Glutamatergic neuron (in vitro differentiated cells): ENCODE measurements at regions not wholly inside any gene's neighbourhood (a gene's known extent, or its start where the extent isn't known, plus 50 kb on each side); places are given as distances from the start of the nearest gene placed in this dataset.

Experiments used
- DNase-seq: peaks from one replicate; pipeline ENCODE4 v3.0.0; 2022
- H3K27ac Mint-ChIP-seq: one replicate; pipeline ENCODE4 v1.8.0; 2020; ENCODE audit warnings: mild to moderate bottlenecking, mixed read lengths, inconsistent platforms; ENCODE audit not compliant: unreplicated experiment
- H3K27me3 Mint-ChIP-seq: one replicate; pipeline ENCODE4 v1.8.0; 2020; ENCODE audit warnings: mild to moderate bottlenecking, moderate library complexity, mixed read lengths, inconsistent platforms; ENCODE audit not compliant: unreplicated experiment
- H3K36me3 Mint-ChIP-seq: one replicate; pipeline ENCODE4 v1.8.0; 2020; ENCODE audit warnings: mild to moderate bottlenecking, mixed read lengths, inconsistent platforms; ENCODE audit not compliant: unreplicated experiment
- H3K4me1 Mint-ChIP-seq: one replicate; pipeline ENCODE4 v1.8.0; 2020; ENCODE audit warnings: mild to moderate bottlenecking, low read depth, mixed read lengths, inconsistent platforms; ENCODE audit not compliant: unreplicated experiment
- H3K4me3 Mint-ChIP-seq: one replicate; pipeline ENCODE4 v1.8.0; 2020; ENCODE audit warnings: mild to moderate bottlenecking, mixed read lengths, inconsistent platforms; ENCODE audit not compliant: unreplicated experiment
- H3K9me3 Mint-ChIP-seq: one replicate; pipeline ENCODE4 v1.8.0; 2020; ENCODE audit warnings: mild to moderate bottlenecking, moderate library complexity, mixed read lengths, inconsistent platforms; ENCODE audit not compliant: unreplicated experiment
- CTCF ChIP-seq: fragments of 200-600 bp; sonication (generic); IDR thresholded peaks from one replicate; pipeline ENCODE4 v1.5.0; 2021; ENCODE audit not compliant: partially characterized antibody, unreplicated experiment

- H3K36me3 Mint-ChIP-seq, result no peaks in the 10 kb centered on the region
- peaks cover 5% of the 10 kb centered on the region for H3K27me3 Mint-ChIP-seq
- H3K9me3 Mint-ChIP-seq, result peaks cover 4% of the 10 kb centered on the region
- DNase-seq, result no peak
- H3K4me3 Mint-ChIP-seq, result no peak overlapping the region
- H3K27ac Mint-ChIP-seq, result no peak overlapping the region
- no peaks in the 10 kb centered on the region for H3K4me1 Mint-ChIP-seq
- no peak for TF ChIP-seq CTCF
Measured at GRCh38 chr11:60633645-60634044, 65.8 kb upstream of the MS4A8 start.

GRCh38 chr11:60634126-60634525 lies 65.3 kb upstream of the MS4A8 start:
- H3K36me3 Mint-ChIP-seq, result no peaks in the 10 kb centered on the region
- H3K27ac Mint-ChIP-seq, result no peak overlapping the region
- H3K27me3 Mint-ChIP-seq, result peaks cover 5% of the 10 kb centered on the region
- peak; percentile 65 for TF ChIP-seq CTCF
- DNase-seq, result peak; percentile 31
- H3K9me3 Mint-ChIP-seq, result peaks cover 4% of the 10 kb centered on the region
- no peak overlapping the region for H3K4me3 Mint-ChIP-seq
- H3K4me1 Mint-ChIP-seq, result no peaks in the 10 kb centered on the region

GRCh38 chr11:60641940-60642339 lies 57.5 kb upstream of the MS4A8 start:
- H3K27me3 Mint-ChIP-seq, result peaks cover 2% of the 10 kb centered on the region
- peaks cover 2% of the 10 kb centered on the region for H3K9me3 Mint-ChIP-seq
- no peaks in the 10 kb centered on the region for H3K4me1 Mint-ChIP-seq
- no peak for DNase-seq
- H3K27ac Mint-ChIP-seq, result no peak overlapping the region
- no peak for TF ChIP-seq CTCF
- no peaks in the 10 kb centered on the region for H3K36me3 Mint-ChIP-seq
- no peak overlapping the region for H3K4me3 Mint-ChIP-seq

GRCh38 chr11:60647087-60647486 lies 52.3 kb upstream of the MS4A8 start:
- H3K27ac Mint-ChIP-seq, result no peak overlapping the region
- H3K9me3 Mint-ChIP-seq, result peaks cover 3% of the 10 kb centered on the region
- no peak for TF ChIP-seq CTCF
- no peaks in the 10 kb centered on the region for H3K36me3 Mint-ChIP-seq
- H3K4me1 Mint-ChIP-seq, result no peaks in the 10 kb centered on the region
- H3K27me3 Mint-ChIP-seq, result no peaks in the 10 kb centered on the region
- no peak overlapping the region for H3K4me3 Mint-ChIP-seq
- no peak for DNase-seq
